Lower leg skin (tissue), 3 donors: ENCODE measurements at regions not wholly inside any gene's neighbourhood (a gene's known extent, or its start where the extent isn't known, plus 50 kb on each side); places are given as distances from the start of the nearest gene placed in this dataset.

Experiments
- POLR2A ChIP-seq, 2 donors: fragments of 450-650 bp; IDR thresholded peaks; one replicate each; pipeline ENCODE4 v1.6.1; 2016 to 2017; ENCODE audit warnings: antibody characterized with exemption in 2 of 2, mild to moderate bottlenecking in 1 of 2, moderate library complexity in 1 of 2
- TF ChIP-seq, protein P1 (sequence below), 3 donors: fragments of 450-650 bp; IDR thresholded peaks; one replicate each; pipeline ENCODE4 v1.5.1; 2016; ENCODE audit warnings: antibody characterized with exemption in 3 of 3, mild to moderate bottlenecking in 3 of 3, moderate library complexity in 2 of 3

DNA sequence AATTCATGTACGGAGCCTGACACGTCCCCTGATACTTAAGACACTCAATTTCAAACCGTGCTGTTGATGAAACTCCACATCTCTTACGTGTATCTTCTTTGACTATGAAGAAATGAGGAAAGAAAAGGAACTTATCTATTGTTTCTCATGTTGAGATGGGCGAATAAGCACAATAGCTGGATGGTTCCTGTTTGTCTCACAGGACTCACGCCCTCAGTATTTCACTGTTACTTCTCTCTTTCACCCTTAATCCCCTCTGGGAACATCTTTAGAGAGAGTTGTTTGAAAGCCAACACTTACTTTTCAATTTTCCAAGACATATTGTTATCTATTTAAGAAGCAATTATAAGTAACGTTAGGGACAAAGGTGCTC is 99.8 kb downstream of the COPS8 start:
- no peak for TF ChIP-seq POLR2A (IDR thresholded peaks at IDR 0.05)
- TF ChIP-seq, protein P1, sequence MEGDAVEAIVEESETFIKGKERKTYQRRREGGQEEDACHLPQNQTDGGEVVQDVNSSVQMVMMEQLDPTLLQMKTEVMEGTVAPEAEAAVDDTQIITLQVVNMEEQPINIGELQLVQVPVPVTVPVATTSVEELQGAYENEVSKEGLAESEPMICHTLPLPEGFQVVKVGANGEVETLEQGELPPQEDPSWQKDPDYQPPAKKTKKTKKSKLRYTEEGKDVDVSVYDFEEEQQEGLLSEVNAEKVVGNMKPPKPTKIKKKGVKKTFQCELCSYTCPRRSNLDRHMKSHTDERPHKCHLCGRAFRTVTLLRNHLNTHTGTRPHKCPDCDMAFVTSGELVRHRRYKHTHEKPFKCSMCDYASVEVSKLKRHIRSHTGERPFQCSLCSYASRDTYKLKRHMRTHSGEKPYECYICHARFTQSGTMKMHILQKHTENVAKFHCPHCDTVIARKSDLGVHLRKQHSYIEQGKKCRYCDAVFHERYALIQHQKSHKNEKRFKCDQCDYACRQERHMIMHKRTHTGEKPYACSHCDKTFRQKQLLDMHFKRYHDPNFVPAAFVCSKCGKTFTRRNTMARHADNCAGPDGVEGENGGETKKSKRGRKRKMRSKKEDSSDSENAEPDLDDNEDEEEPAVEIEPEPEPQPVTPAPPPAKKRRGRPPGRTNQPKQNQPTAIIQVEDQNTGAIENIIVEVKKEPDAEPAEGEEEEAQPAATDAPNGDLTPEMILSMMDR (IDR thresholded peaks at IDR 0.05): no peak
